C4-2B (cell line): ENCODE measurements at regions not wholly inside any gene's neighbourhood (a gene's known extent, or its start where the extent isn't known, plus 50 kb on each side); places are given as distances from the start of the nearest gene placed in this dataset.

ENCODE experiments used
- CTCF ChIP-seq: fragments of 450-650 bp; conservative IDR thresholded peaks from 2 replicates; pipeline ENCODE4 v1.5.1; 2017; ENCODE audit warnings: mild to moderate bottlenecking
- ZFX ChIP-seq: fragments of 450-650 bp; IDR thresholded peaks from 2 replicates; pipeline ENCODE4 v1.6.1; 2017

DNA sequence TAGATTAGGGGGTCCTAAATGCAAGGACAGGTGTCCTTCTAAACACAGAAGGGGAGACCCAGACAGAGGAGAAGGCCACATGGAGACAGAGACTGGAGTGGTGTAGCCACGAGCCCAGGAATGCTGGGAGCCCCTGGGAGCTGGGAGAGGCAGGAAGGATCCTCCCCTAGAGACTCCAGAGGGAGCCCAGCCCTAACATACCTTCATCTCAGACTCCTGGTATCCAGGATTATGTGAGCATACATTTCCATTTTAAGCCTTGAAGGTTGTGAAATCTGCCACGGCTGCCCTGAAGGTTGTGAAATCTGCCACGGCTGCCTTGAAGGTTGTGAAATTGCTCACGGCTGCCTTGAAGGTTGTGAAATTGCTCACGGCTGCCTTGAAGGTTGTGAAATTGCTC, 148.4 kb downstream of the ASMT start:
- TF ChIP-seq CTCF (no peak), ZFX (no peak)
